OCI-LY1 (cell line): ENCODE measurements at regions not wholly inside any gene's neighbourhood (a gene's known extent, or its start where the extent isn't known, plus 50 kb on each side); places are given as distances from the start of the nearest gene placed in this dataset.
A peak's percentile ranks its signal among the peaks of the same experiment; 100 is the strongest.

Experiments
- H2AFZ ChIP-seq: fragments of 200-600 bp; sonication (generic), shearing (Covaris generic); 2 replicates; pipeline ENCODE4 v1.6.0; 2014; ENCODE audit warnings: antibody characterized with exemption, mild to moderate bottlenecking, low read length
- H3F3A ChIP-seq: fragments of 200-600 bp; sonication (generic), shearing (Covaris generic); 2 replicates; pipeline ENCODE4 v1.6.0; 2014; ENCODE audit warnings: mild to moderate bottlenecking, antibody characterized with exemption, low read length, moderate library complexity; ENCODE audit not compliant: insufficient read depth
- H3K27ac ChIP-seq: fragments of 200-600 bp; sonication (generic); 2 replicates; pipeline ENCODE4 v1.5.1; 2014; ENCODE audit warnings: low read length, mixed run types, mild to moderate bottlenecking, low read depth; ENCODE audit not compliant: poor library complexity, severe bottlenecking
- H3K27me3 ChIP-seq: fragments of 200-600 bp; sonication (generic); 2 replicates; pipeline ENCODE4 v1.6.0; 2014; ENCODE audit warnings: antibody characterized with exemption, mild to moderate bottlenecking, low read length, moderate library complexity; ENCODE audit not compliant: insufficient read depth
- H3K36me3 ChIP-seq: fragments of 200-600 bp; sonication (generic); 2 replicates; pipeline ENCODE4 v1.6.1; 2014; ENCODE audit warnings: mild to moderate bottlenecking, antibody characterized with exemption, low read length, moderate library complexity, mixed read lengths; ENCODE audit not compliant: insufficient read depth
- H3K4me1 ChIP-seq: fragments of 200-600 bp; sonication (generic); 2 replicates; pipeline ENCODE4 v1.5.1; 2014; ENCODE audit warnings: mild to moderate bottlenecking, low read length, moderate library complexity; ENCODE audit not compliant: insufficient read depth, severe bottlenecking
- H3K4me2 ChIP-seq: fragments of 200-600 bp; sonication (generic), shearing (Covaris generic); 2 replicates; pipeline ENCODE4 v1.6.1; 2014; ENCODE audit warnings: low read length
- H3K4me3 ChIP-seq: fragments of 200-600 bp; sonication (generic); 2 replicates; pipeline ENCODE4 v1.5.1; 2014; ENCODE audit warnings: low read length, low read depth, mild to moderate bottlenecking, mixed read lengths; ENCODE audit not compliant: poor library complexity, severe bottlenecking
- H3K79me2 ChIP-seq: fragments of 200-600 bp; shearing (Covaris generic); 2 replicates; pipeline ENCODE4 v1.6.1; 2016; ENCODE audit warnings: mixed run types, low read length, mixed read lengths; ENCODE audit not compliant: insufficient read depth
- H3K9ac ChIP-seq: fragments of 200-600 bp; sonication (generic), shearing (Covaris generic); 2 replicates; pipeline ENCODE4 v1.6.1; 2014; ENCODE audit warnings: mild to moderate bottlenecking, low read length, mixed read lengths
- H3K9me2 ChIP-seq: fragments of 200-600 bp; sonication (generic), shearing (Covaris generic); 2 replicates; pipeline ENCODE4 v1.6.1; 2014; ENCODE audit warnings: low read depth, mild to moderate bottlenecking, low read length, mixed read lengths
- H3K9me3 ChIP-seq: fragments of 200-600 bp; shearing (Covaris generic); 2 replicates; pipeline ENCODE4 v1.6.1; 2014; ENCODE audit warnings: low read length, mixed read lengths
- H4K20me1 ChIP-seq: fragments of 200-600 bp; sonication (generic), shearing (Covaris generic); 2 replicates; pipeline ENCODE4 v1.6.0; 2016; ENCODE audit warnings: mild to moderate bottlenecking, low read length; ENCODE audit not compliant: insufficient read depth
- EZH2 ChIP-seq: fragments of 200-600 bp; sonication (generic), shearing (Covaris generic); IDR thresholded peaks from 2 replicates; pipeline ENCODE4 v1.8.0; 2017; ENCODE audit warnings: borderline replicate concordance, mixed run types, mild to moderate bottlenecking, antibody characterized with exemption, low read length, moderate library complexity, mixed read lengths
- TF ChIP-seq, protein P1 (sequence below): fragments of 200-600 bp; sonication (generic), shearing (Covaris generic); IDR thresholded peaks from 2 replicates; pipeline ENCODE4 v1.5.1; 2017; ENCODE audit warnings: mild to moderate bottlenecking, antibody characterized with exemption, low read length, moderate library complexity, mixed read lengths

DNA sequence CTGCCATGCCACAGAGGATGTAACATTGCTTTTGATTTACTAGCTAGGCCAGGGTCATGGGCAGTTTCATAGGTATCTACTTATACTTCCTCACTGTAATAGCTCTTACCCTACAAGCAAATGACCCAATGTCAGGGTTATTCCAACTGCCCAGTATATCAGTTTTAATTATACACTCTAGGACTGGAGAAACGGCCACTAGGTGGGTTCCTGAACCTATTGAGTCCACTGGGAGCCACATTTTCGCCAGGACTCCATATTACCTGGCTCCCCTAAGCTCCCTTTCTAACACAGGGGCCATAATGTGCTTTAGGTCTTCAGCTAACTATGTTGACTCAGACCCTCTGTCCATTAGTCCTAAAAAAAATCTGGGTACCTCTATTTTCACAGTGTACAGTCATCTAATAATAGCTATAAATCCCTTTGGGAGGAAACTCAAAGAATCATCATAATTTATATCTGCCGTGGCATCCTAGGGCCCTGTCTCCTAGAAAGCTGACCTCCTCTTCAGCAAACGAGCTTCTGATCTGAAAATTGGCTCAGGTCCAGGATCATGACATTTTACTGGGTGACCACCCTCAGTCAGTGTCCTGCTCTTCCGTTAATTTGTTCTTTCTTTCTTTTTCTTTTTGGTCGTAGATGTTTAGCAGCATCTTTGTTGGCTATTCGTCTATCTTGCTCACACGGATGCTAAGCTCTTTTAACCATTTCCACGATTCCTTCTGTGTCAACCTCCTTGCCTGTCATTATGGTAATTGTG, 244.3 kb downstream of the FAM76B start:
- H3K9ac ChIP-seq: no peak overlapping the region
- no peaks in the 10 kb centered on the region for H3K27me3 ChIP-seq
- TF ChIP-seq, protein P1, sequence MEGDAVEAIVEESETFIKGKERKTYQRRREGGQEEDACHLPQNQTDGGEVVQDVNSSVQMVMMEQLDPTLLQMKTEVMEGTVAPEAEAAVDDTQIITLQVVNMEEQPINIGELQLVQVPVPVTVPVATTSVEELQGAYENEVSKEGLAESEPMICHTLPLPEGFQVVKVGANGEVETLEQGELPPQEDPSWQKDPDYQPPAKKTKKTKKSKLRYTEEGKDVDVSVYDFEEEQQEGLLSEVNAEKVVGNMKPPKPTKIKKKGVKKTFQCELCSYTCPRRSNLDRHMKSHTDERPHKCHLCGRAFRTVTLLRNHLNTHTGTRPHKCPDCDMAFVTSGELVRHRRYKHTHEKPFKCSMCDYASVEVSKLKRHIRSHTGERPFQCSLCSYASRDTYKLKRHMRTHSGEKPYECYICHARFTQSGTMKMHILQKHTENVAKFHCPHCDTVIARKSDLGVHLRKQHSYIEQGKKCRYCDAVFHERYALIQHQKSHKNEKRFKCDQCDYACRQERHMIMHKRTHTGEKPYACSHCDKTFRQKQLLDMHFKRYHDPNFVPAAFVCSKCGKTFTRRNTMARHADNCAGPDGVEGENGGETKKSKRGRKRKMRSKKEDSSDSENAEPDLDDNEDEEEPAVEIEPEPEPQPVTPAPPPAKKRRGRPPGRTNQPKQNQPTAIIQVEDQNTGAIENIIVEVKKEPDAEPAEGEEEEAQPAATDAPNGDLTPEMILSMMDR: 0 out of 2 replicates have a peak, but pooled peaks have one; percentile 7
- TF ChIP-seq EZH2: no peak
- no peak overlapping the region for H2AFZ ChIP-seq
- no peaks in the 10 kb centered on the region for H3K79me2 ChIP-seq
- H3F3A ChIP-seq: no peaks in the 10 kb centered on the region
- H3K9me3 ChIP-seq: no peaks in the 10 kb centered on the region
- H3K36me3 ChIP-seq: no peaks in the 10 kb centered on the region
- no peaks in the 10 kb centered on the region for H3K4me1 ChIP-seq
- no peak overlapping the region for H3K4me3 ChIP-seq
- no peaks in the 10 kb centered on the region for H3K9me2 ChIP-seq
- H3K27ac ChIP-seq: no peak overlapping the region
- H4K20me1 ChIP-seq: no peaks in the 10 kb centered on the region
- no peak overlapping the region for H3K4me2 ChIP-seq

DNA sequence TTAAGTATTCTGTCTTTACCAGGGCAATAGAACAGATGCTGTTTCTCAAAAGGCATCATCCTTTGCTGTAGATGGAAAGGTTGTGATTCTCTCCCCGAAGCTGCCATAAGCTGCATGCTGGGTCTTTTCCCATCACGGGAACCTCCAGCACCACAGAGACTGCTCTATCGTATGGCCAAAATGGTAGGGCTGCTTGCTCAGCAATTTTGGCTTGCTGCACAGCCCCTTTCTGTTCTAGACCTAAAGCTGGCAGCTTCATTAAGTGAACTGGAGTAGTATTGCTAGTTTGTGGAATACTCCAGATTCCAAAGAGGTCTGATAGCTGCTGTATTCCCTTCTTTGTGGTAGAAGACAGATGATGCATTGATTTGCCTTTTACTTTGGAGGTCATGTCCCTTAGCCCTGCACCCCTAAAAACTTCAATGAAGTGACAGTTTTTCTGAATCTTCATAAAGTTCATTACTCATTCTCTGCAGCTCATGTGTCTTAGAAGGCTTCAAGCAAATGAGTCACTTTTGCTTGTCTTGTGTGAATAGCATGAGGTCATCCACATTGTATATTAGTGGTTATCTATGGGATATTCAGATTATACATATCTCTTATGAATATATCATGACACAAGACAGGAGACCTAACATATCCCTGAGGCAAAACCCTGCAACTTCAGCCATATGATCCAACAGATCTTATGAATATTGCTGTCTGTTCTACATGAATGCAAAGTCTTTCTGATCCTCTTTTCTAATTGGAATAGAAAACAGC, 245.3 kb downstream of the FAM76B start:
- H3K4me3 ChIP-seq: no peak overlapping the region
- H3K4me2 ChIP-seq: no peak overlapping the region
- no peaks in the 10 kb centered on the region for H3F3A ChIP-seq
- no peaks in the 10 kb centered on the region for H3K4me1 ChIP-seq
- H3K9me3 ChIP-seq: no peaks in the 10 kb centered on the region
- H3K9ac ChIP-seq: no peak overlapping the region
- no peak for TF ChIP-seq EZH2
- TF ChIP-seq, protein P1: no peak
- H3K27ac ChIP-seq: no peak overlapping the region
- H3K79me2 ChIP-seq: no peaks in the 10 kb centered on the region
- H3K9me2 ChIP-seq: no peaks in the 10 kb centered on the region
- H4K20me1 ChIP-seq: no peaks in the 10 kb centered on the region
- no peak overlapping the region for H2AFZ ChIP-seq
- H3K36me3 ChIP-seq: no peaks in the 10 kb centered on the region
- H3K27me3 ChIP-seq: no peaks in the 10 kb centered on the region

DNA sequence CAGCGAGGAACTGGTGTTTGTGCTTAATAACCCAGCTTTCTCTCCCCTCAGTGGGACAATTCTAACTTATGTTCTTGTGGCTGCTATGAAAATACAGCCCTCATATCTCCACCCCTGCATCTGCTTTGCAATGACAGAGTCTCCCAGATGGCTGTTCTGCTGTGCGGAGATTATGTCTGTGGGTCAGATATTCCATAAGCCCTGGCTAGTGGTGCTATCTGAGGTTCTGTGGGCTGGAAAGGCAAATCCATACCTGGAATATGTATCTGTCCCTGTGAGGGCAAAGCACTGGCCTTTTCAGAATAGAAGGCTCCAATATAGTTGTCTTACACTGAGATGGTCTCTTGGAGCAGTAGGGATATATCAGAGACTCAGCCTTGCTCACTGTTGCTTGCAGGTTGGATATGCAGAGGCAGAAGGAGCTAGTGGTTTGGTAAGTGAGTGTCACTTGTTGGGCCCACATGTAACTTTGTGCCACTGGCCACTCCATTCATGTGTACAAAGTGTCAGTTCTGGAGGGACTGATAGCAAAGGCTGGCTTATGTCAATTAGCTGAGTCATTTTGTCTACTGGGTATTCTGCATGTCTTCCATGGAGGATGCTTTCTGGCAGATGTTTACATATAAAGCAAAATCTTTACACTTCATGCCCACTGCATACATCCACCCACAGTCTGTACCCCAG, 246.6 kb downstream of the FAM76B start:
- H3K36me3 ChIP-seq: no peaks in the 10 kb centered on the region
- no peak overlapping the region for H3K9ac ChIP-seq
- no peaks in the 10 kb centered on the region for H3K9me3 ChIP-seq
- no peaks in the 10 kb centered on the region for H3K9me2 ChIP-seq
- H3K27me3 ChIP-seq: no peaks in the 10 kb centered on the region
- no peak overlapping the region for H2AFZ ChIP-seq
- TF ChIP-seq, protein P1: no peak
- no peak for TF ChIP-seq EZH2
- no peaks in the 10 kb centered on the region for H3F3A ChIP-seq
- H4K20me1 ChIP-seq: no peaks in the 10 kb centered on the region
- H3K79me2 ChIP-seq: no peaks in the 10 kb centered on the region
- H3K4me2 ChIP-seq: no peak overlapping the region
- no peak overlapping the region for H3K4me3 ChIP-seq
- H3K4me1 ChIP-seq: no peaks in the 10 kb centered on the region
- no peak overlapping the region for H3K27ac ChIP-seq
